ENCODE measurements at regions not wholly inside any gene's neighbourhood (a gene's known extent, or its start where the extent isn't known, plus 50 kb on each side); places are given as distances from the start of the nearest gene placed in this dataset.

GRCh38 chr4:128590034-128590740, 219.3 kb upstream of the JADE1 start:
- peaks cover 4% of the 10 kb centered on the region for H3K27me3 Mint-ChIP-seq (ENCODE audit: low read depth, poor library complexity)
- H3K27ac Mint-ChIP-seq = no peak overlapping the region
- peaks cover 9% of the 10 kb centered on the region for H3K36me3 Mint-ChIP-seq (ENCODE audit: low read depth)
- TF ChIP-seq, protein P1, sequence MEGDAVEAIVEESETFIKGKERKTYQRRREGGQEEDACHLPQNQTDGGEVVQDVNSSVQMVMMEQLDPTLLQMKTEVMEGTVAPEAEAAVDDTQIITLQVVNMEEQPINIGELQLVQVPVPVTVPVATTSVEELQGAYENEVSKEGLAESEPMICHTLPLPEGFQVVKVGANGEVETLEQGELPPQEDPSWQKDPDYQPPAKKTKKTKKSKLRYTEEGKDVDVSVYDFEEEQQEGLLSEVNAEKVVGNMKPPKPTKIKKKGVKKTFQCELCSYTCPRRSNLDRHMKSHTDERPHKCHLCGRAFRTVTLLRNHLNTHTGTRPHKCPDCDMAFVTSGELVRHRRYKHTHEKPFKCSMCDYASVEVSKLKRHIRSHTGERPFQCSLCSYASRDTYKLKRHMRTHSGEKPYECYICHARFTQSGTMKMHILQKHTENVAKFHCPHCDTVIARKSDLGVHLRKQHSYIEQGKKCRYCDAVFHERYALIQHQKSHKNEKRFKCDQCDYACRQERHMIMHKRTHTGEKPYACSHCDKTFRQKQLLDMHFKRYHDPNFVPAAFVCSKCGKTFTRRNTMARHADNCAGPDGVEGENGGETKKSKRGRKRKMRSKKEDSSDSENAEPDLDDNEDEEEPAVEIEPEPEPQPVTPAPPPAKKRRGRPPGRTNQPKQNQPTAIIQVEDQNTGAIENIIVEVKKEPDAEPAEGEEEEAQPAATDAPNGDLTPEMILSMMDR (IDR thresholded peaks at IDR 0.05) = no peak
- H3K4me3 Mint-ChIP-seq = no peak overlapping the region
- peaks cover 23% of the 10 kb centered on the region for H3K9me3 Mint-ChIP-seq
- no peak for DNase-seq
- peaks cover 12% of the 10 kb centered on the region for H3K4me1 Mint-ChIP-seq

GRCh38 chr4:128589384-128589965, 220.0 kb upstream of the JADE1 start:
- Mint-ChIP-seq H3K4me1 (peaks cover 12% of the 10 kb centered on the region), H3K27ac (no peak overlapping the region), H3K36me3 (ENCODE audit: low read depth) (peaks cover 4% of the 10 kb centered on the region), H3K9me3 (peaks cover 17% of the 10 kb centered on the region), H3K27me3 (ENCODE audit: low read depth, poor library complexity) (peaks cover 4% of the 10 kb centered on the region), H3K4me3 (no peak overlapping the region)
- TF ChIP-seq, protein P1 (IDR thresholded peaks at IDR 0.05) = no peak
- DNase-seq = no peak

GRCh38 chr4:128587382-128587781, 222.1 kb upstream of the JADE1 start:
- Mint-ChIP-seq H3K9me3 (no peaks in the 10 kb centered on the region), H3K36me3 (ENCODE audit: low read depth) (no peaks in the 10 kb centered on the region), H3K4me1 (peaks cover 12% of the 10 kb centered on the region), H3K27ac (no peak overlapping the region), H3K4me3 (no peak overlapping the region), H3K27me3 (ENCODE audit: low read depth, poor library complexity) (no peaks in the 10 kb centered on the region)
- no peak for DNase-seq
- TF ChIP-seq, protein P1 (IDR thresholded peaks at IDR 0.05) = no peak

- no peaks in the 10 kb centered on the region for H3K36me3 Mint-ChIP-seq (ENCODE audit: low read depth)
- peaks cover 4% of the 10 kb centered on the region for H3K27me3 Mint-ChIP-seq (ENCODE audit: low read depth, poor library complexity)
- peak overlapping the region; percentile 79 for H3K27ac Mint-ChIP-seq
- H3K4me1 Mint-ChIP-seq = no peaks in the 10 kb centered on the region
- no peaks in the 10 kb centered on the region for H3K9me3 Mint-ChIP-seq
- no peak overlapping the region for H3K4me3 Mint-ChIP-seq
- DNase-seq = no peak
- TF ChIP-seq, protein P1 (IDR thresholded peaks at IDR 0.05) = no peak
These were observed 225.5 kb upstream of the JADE1 start for GRCh38 chr4:128583753-128584712.

DNA sequence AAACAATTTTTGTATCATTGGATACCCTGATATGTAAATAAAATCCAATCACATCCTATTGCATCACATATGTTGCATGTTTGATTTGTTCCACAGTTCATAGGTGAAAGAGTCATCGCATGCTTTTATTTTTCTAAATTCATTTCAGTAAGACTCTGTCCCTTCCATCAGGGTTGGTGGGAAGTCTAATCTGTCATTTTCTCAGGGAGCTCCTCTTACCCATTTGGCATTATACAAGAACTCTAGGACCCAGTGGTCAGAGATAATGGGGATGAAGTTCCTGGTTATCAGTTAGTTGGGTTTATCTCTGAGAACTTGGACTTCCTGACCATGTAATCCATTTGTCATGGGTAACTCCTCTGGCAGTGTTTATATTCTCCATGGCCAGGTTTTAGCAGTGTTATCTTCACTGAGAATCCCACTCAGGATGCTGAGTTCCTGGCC, 227.1 kb upstream of the JADE1 start:
- no peaks in the 10 kb centered on the region for H3K9me3 Mint-ChIP-seq
- no peaks in the 10 kb centered on the region for H3K4me1 Mint-ChIP-seq
- H3K27me3 Mint-ChIP-seq (ENCODE audit: low read depth, poor library complexity) = peaks cover 4% of the 10 kb centered on the region
- no peak for DNase-seq
- H3K27ac Mint-ChIP-seq = no peak overlapping the region
- no peak overlapping the region for H3K4me3 Mint-ChIP-seq
- no peaks in the 10 kb centered on the region for H3K36me3 Mint-ChIP-seq (ENCODE audit: low read depth)
- TF ChIP-seq, protein P1 (IDR thresholded peaks at IDR 0.05) = no peak

Data from nephron progenitor cell (in vitro differentiated cells).